WERI-Rb-1 (cell line): ENCODE measurements at regions not wholly inside any gene's neighbourhood (a gene's known extent, or its start where the extent isn't known, plus 50 kb on each side); places are given as distances from the start of the nearest gene placed in this dataset.
"Not testable (repeated sequence)": the region's sequence is repeated elsewhere in the genome, so short reads cannot be mapped to it uniquely, and the experiment has no call there.

ENCODE experiments used
- DNase-seq: peaks from one replicate; pipeline ENCODE4 v3.0.0-alpha.2; 2020
- H3K27ac ChIP-seq: fragments of 250-450 bp; sonication (Bioruptor Pico); 2 replicates; pipeline ENCODE4 v1.5.1; 2020; ENCODE audit warnings: mild to moderate bottlenecking, moderate library complexity
- H3K27me3 ChIP-seq: fragments of 250-450 bp; sonication (Bioruptor Pico); 2 replicates; pipeline ENCODE4 v1.5.1; 2021; ENCODE audit warnings: mild to moderate bottlenecking, low read depth, moderate library complexity; ENCODE audit not compliant: insufficient read depth, severe bottlenecking
- H3K36me3 ChIP-seq: fragments of 250-450 bp; sonication (Bioruptor Pico); 2 replicates; pipeline ENCODE4 v1.5.1; 2020; ENCODE audit warnings: mild to moderate bottlenecking, moderate library complexity
- H3K4me3 ChIP-seq: 2 replicates; pipeline ENCODE4 v1.5.1; 2011; ENCODE audit warnings: low read depth, mild to moderate bottlenecking, control low read depth, low read length
- H3K9me3 ChIP-seq: fragments of 250-450 bp; sonication (Bioruptor Pico); 2 replicates; pipeline ENCODE4 v1.5.1; 2021; ENCODE audit warnings: mild to moderate bottlenecking, moderate library complexity; ENCODE audit not compliant: severe bottlenecking
- CTCF ChIP-seq: IDR thresholded peaks from 2 replicates; pipeline ENCODE4 v1.5.1; 2011; ENCODE audit warnings: low read depth, mild to moderate bottlenecking, control low read depth, inconsistent platforms, low read length

DNA sequence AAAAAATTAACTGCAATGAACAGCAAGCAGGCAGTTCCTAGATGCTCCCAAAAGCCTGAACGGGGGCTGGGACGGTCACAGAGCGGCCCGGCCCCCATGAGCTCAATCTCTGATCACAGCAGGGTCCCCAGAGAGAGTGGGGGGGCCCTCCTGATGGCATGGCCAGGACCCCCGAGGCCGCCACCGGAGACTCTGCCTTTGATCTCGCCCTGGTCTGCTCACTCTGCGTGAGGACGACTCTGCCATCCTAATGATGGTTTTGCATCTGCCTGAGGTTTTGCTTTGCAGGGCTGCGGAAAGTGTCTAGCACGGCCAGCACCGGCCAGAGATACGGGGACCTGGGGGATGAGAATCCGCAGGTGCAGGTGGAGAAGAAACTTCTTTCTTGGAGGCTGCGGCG, 103.8 kb downstream of the SHOX start:
- Histone ChIP-seq H3K4me3 (no peak overlapping the region), H3K9me3 (no peaks in the 10 kb centered on the region), H3K27me3 (peaks cover 56% of the 10 kb centered on the region), H3K36me3 (no peaks in the 10 kb centered on the region), H3K27ac (no peak overlapping the region)
- DNase-seq = no peak
- TF ChIP-seq CTCF = no peak

DNA sequence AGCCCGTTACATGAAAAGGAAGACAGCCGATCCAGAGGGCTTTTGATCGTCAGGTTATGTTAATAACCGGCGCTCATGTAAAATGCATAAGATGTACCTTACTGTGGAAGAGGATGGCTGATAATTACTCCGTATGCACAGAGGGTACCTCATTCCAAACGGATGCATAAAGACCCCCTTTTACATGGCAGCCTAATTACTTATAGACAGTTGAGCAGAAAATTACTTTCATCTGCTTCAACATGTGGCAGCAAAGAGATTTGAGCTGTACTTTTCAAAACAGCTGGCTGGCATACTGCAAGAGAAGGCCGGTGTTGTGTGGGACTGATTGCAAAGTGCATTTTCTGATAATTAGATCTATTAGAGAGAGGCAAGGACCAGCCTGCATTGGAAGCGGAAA, 103.4 kb downstream of the SHOX start:
- no peak overlapping the region for H3K27ac ChIP-seq
- no peaks in the 10 kb centered on the region for H3K36me3 ChIP-seq
- H3K4me3 ChIP-seq = no peak overlapping the region
- no peaks in the 10 kb centered on the region for H3K9me3 ChIP-seq
- no peak for TF ChIP-seq CTCF
- peaks cover 56% of the 10 kb centered on the region for H3K27me3 ChIP-seq
- no peak for DNase-seq

DNA sequence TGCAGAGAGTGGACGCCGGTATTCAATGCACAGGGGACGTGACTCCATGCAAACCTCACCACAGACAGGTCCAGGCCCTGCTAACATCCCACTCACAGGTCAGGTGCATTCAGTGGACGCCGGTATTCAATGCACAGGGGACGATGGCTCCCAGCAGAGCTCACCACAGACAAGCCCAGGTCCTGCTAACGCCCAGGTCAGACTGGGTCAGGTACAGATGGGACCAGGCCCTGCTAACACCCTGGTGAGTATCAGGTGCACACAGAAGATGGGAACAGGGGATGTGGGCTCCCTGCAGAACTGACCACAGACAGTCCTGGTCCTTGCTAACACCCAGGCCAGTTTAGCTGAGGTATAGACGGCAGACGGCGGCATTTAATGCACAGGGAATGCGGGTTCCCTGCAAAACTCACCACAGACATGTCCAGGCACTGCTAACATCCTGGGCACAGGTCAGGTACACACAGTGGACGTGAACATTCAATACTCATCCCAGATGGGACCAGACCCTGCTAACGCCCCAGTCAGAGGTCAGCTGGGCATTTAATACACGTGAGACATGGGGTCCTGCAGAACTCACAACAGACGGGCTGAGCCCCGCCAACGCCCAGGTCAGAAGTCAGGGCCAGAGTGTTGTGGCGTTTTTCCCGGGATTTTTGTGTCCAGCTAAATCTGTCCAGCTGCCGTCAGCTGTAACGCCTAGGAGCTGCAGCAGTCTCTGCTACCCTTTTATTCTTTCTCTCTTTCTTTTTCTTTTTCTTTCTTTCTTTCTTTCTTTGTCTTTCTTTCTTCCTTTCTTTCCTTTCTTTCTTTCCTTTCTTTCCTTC, 99.2 kb downstream of the SHOX start:
- Histone ChIP-seq H3K27ac (no peak overlapping the region), H3K4me3 (no peak overlapping the region), H3K27me3 (peaks cover 46% of the 10 kb centered on the region), H3K9me3 (no peaks in the 10 kb centered on the region), H3K36me3 (no peaks in the 10 kb centered on the region)
- TF ChIP-seq CTCF = no peak
- DNase-seq = no peak

GRCh38 chrX:729101-729500, 98.5 kb downstream of the SHOX start:
- not testable (repeated sequence) for DNase-seq, H3K36me3 ChIP-seq, H3K27ac ChIP-seq, H3K9me3 ChIP-seq, H3K4me3 ChIP-seq
- H3K27me3 ChIP-seq = peaks cover 39% of the 10 kb centered on the region

DNA sequence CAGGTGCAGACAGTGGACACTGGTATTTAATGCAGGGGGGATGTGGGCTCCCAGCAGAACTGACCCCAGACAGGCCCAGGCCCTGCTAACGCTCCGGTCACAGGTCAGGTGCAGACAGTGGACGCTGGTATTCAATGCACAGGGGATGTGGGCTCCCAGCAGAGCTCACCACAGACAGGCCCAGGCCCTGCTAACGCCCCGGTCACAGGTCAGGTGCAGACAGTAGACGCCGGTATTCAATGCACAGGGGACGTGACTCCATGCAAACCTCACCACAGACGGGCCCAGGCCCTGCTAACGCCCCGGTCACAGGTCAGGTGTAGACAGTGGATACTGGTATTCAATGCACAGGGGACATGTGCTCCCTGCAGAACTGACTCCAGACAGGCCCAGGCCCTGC, 98.0 kb downstream of the SHOX start:
- not testable (repeated sequence) for H3K9me3 ChIP-seq, H3K27ac ChIP-seq, H3K36me3 ChIP-seq, DNase-seq, H3K4me3 ChIP-seq
- H3K27me3 ChIP-seq = peaks cover 35% of the 10 kb centered on the region

- H3K4me3 ChIP-seq = no peak overlapping the region
- peaks cover 11% of the 10 kb centered on the region for H3K9me3 ChIP-seq
- TF ChIP-seq CTCF = peak; percentile 45
- H3K36me3 ChIP-seq = no peaks in the 10 kb centered on the region
- no peak overlapping the region for H3K27ac ChIP-seq
- H3K27me3 ChIP-seq = peaks cover 29% of the 10 kb centered on the region
- DNase-seq = no peak
Observed at GRCh38 chrX:727738-728621, 97.4 kb downstream of the SHOX start.
